OCI-LY7 (cell line): ENCODE measurements at regions not wholly inside any gene's neighbourhood (a gene's known extent, or its start where the extent isn't known, plus 50 kb on each side); places are given as distances from the start of the nearest gene placed in this dataset.

Experiments
- EZH2phosphoT487 ChIP-seq: fragments of 200-600 bp; sonication (generic); IDR thresholded peaks from 2 replicates; pipeline ENCODE4 v1.6.1; 2018; ENCODE audit warnings: low read depth, borderline replicate concordance, mild to moderate bottlenecking, mixed run types, antibody characterized with exemption, low read length, moderate library complexity, mixed read lengths
- TF ChIP-seq, protein P1 (sequence below): fragments of 200-600 bp; sonication (generic); conservative IDR thresholded peaks from 2 replicates; pipeline ENCODE4 v1.5.1; 2014; ENCODE audit warnings: mild to moderate bottlenecking, antibody characterized with exemption, low read length, moderate library complexity, mixed read lengths

- TF ChIP-seq, protein P1, sequence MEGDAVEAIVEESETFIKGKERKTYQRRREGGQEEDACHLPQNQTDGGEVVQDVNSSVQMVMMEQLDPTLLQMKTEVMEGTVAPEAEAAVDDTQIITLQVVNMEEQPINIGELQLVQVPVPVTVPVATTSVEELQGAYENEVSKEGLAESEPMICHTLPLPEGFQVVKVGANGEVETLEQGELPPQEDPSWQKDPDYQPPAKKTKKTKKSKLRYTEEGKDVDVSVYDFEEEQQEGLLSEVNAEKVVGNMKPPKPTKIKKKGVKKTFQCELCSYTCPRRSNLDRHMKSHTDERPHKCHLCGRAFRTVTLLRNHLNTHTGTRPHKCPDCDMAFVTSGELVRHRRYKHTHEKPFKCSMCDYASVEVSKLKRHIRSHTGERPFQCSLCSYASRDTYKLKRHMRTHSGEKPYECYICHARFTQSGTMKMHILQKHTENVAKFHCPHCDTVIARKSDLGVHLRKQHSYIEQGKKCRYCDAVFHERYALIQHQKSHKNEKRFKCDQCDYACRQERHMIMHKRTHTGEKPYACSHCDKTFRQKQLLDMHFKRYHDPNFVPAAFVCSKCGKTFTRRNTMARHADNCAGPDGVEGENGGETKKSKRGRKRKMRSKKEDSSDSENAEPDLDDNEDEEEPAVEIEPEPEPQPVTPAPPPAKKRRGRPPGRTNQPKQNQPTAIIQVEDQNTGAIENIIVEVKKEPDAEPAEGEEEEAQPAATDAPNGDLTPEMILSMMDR: no peak
- no peak for TF ChIP-seq EZH2phosphoT487
Measured at GRCh38 chrX:45907786-45908185, 637.4 kb downstream of the ZNF674 start.
